ENCODE measurements at regions not wholly inside any gene's neighbourhood (a gene's known extent, or its start where the extent isn't known, plus 50 kb on each side); places are given as distances from the start of the nearest gene placed in this dataset.

DNA sequence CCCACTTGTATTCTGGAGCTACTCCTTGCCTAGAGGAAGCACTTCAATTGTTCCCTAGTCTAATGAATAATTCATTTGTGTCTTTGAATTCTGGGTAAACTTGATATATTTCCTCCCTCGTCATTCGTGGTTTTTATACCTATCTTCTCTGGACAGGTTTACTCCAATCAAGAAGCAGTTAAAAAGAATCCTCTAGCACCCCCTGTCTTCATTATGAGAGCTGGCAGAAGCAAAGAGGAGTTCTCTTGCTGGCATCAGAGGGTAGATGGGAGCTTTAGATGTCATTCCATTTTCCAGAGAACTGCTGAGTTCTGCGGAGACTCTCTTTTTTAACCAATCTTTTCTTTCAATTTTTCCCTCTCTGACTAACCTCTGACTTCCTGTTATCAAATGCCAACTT lies 627.7 kb downstream of the FGF9 start:
- Histone ChIP-seq H3K4ac (ENCODE audit: low read depth, low read length) (no peak overlapping the region), H2AFZ (ENCODE audit: low read length) (no peak overlapping the region), H3K18ac (ENCODE audit: insufficient read length, low read depth, low read length) (no peak overlapping the region), H3K79me1 (ENCODE audit: insufficient read depth, low read depth, low read length, poor library complexity, severe bottlenecking) (no peaks in the 10 kb centered on the region), H2BK15ac (ENCODE audit: low read depth, low read length) (no peak overlapping the region), H4K20me1 (ENCODE audit: control insufficient read depth, insufficient read depth, insufficient read length) (no peaks in the 10 kb centered on the region), H2BK5ac (ENCODE audit: insufficient read length, low read length) (no peak overlapping the region), H3K4me1 (ENCODE audit: insufficient read depth, low read length) (no peaks in the 10 kb centered on the region), H3K9me3 (ENCODE audit: control insufficient read depth, low read depth, low read length) (no peaks in the 10 kb centered on the region), H3K27ac (ENCODE audit: insufficient read length, low read depth, low read length) (no peak overlapping the region), H3T11ph (ENCODE audit: low read length) (no peak overlapping the region), H2BK120ac (ENCODE audit: low read depth, low read length, poor library complexity, severe bottlenecking) (no peak overlapping the region), H3K14ac (ENCODE audit: insufficient read depth, low read length) (no peak overlapping the region), H3K56ac (ENCODE audit: insufficient read length, low read depth, low read length) (no peak overlapping the region), H3K23me2 (ENCODE audit: insufficient read length, low read depth, low read length, poor library complexity, severe bottlenecking) (no peaks in the 10 kb centered on the region), H2BK12ac (ENCODE audit: insufficient read length, low read depth, low read length) (no peak overlapping the region), H3K79me2 (ENCODE audit: insufficient read depth, low read length) (no peaks in the 10 kb centered on the region), H2AK5ac (ENCODE audit: insufficient read length, low read length) (no peak overlapping the region), H3K4me2 (ENCODE audit: insufficient read depth, insufficient read length, low read length) (no peak overlapping the region), H3K23ac (ENCODE audit: insufficient read length, low read depth, low read length) (no peak overlapping the region), H4K8ac (replicated peaks; ENCODE audit: insufficient read length, low read depth, low read length) (no peak overlapping the region), H3K9ac (ENCODE audit: extremely low read depth, insufficient read length, low read length) (no peak overlapping the region), H4K91ac (ENCODE audit: insufficient read length, low read depth, low read length) (no peak overlapping the region), H3K27me3 (ENCODE audit: insufficient read depth, low read length) (no peaks in the 10 kb centered on the region), H4K5ac (ENCODE audit: insufficient read length, low read depth, low read length) (no peak overlapping the region), H2BK20ac (ENCODE audit: low read depth, low read length, poor library complexity, severe bottlenecking) (no peak overlapping the region)
- Mint-ChIP-seq H3K4me3 (no peak overlapping the region), H3K27ac (no peak overlapping the region), H3K4me1 (no peaks in the 10 kb centered on the region), H3K27me3 (ENCODE audit: low read depth) (no peaks in the 10 kb centered on the region; the same call in 1 of the 2 replicates), H3K9me3 (peaks cover 27 to 36% of the 10 kb centered on the region in 2 experiments), H3K36me3 (ENCODE audit: insufficient read depth in 1 of 3, low read depth in 3 of 3) (peaks cover 7 to 27% (median 15%) of the 10 kb centered on the region in 3 experiments)
- TF ChIP-seq, protein P1, sequence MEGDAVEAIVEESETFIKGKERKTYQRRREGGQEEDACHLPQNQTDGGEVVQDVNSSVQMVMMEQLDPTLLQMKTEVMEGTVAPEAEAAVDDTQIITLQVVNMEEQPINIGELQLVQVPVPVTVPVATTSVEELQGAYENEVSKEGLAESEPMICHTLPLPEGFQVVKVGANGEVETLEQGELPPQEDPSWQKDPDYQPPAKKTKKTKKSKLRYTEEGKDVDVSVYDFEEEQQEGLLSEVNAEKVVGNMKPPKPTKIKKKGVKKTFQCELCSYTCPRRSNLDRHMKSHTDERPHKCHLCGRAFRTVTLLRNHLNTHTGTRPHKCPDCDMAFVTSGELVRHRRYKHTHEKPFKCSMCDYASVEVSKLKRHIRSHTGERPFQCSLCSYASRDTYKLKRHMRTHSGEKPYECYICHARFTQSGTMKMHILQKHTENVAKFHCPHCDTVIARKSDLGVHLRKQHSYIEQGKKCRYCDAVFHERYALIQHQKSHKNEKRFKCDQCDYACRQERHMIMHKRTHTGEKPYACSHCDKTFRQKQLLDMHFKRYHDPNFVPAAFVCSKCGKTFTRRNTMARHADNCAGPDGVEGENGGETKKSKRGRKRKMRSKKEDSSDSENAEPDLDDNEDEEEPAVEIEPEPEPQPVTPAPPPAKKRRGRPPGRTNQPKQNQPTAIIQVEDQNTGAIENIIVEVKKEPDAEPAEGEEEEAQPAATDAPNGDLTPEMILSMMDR (conservative IDR thresholded peaks at IDR 0.05), result peak; percentile 56
- whole genome bisulfite sequencing (ENCODE audit: extremely low coverage, insufficient read length, low lambda C conversion rate), result no CpG with 5 or more reads among the region's 3 CpGs
- no peak for DNase-seq
